HCT116 (cell line): ENCODE measurements at regions not wholly inside any gene's neighbourhood (a gene's known extent, or its start where the extent isn't known, plus 50 kb on each side); places are given as distances from the start of the nearest gene placed in this dataset.

Experiments
- ATF3 ChIP-seq: IDR thresholded peaks from 2 replicates; pipeline ENCODE4 v1.6.1; 2012
- CBX3 ChIP-seq: IDR thresholded peaks from 2 replicates; pipeline ENCODE4 v1.6.1; 2012; ENCODE audit warnings: low read depth
- CTCF ChIP-seq, 3 experiments: fragments of 200-600 bp in 1 of 3; sonication (generic) in 1 of 3; IDR thresholded peaks in 2 of 3; conservative IDR thresholded peaks in 1 of 3; 2 replicates each; pipeline ENCODE4 v1.5.1; 2012 to 2017; ENCODE audit warnings: low read depth in 2 of 3, low read length in 2 of 3, antibody characterized with exemption in 1 of 3, borderline replicate concordance in 1 of 3, control low read depth in 1 of 3, mild to moderate bottlenecking in 1 of 3, mixed read lengths in 1 of 3, mixed run types in 1 of 3, moderate library complexity in 1 of 3; ENCODE audit not compliant: insufficient read depth in 1 of 3
- EGR1 ChIP-seq: IDR thresholded peaks from 2 replicates; pipeline ENCODE4 v1.6.1; 2012; ENCODE audit warnings: low read depth
- EZH2 ChIP-seq: fragments of 200-600 bp; sonication (generic); IDR thresholded peaks from 2 replicates; pipeline ENCODE4 v1.6.1; 2017; ENCODE audit warnings: antibody characterized with exemption, mixed run types
- MAX ChIP-seq: IDR thresholded peaks from 2 replicates; pipeline ENCODE4 v1.6.1; 2012
- POLR2A ChIP-seq: IDR thresholded peaks from 2 replicates; pipeline ENCODE4 v1.7.0; 2011; ENCODE audit warnings: borderline replicate concordance; ENCODE audit not compliant: insufficient read depth, insufficient read length; ENCODE audit errors: extremely low read depth
- RAD21 ChIP-seq: IDR thresholded peaks from 2 replicates; pipeline ENCODE4 v1.6.1; 2012; ENCODE audit warnings: low read depth, mild to moderate bottlenecking
- REST ChIP-seq: IDR thresholded peaks from 2 replicates; pipeline ENCODE4 v1.6.1; 2012; ENCODE audit warnings: low read depth
- SP1 ChIP-seq: IDR thresholded peaks from 2 replicates; pipeline ENCODE4 v1.6.1; 2012; ENCODE audit warnings: low read depth
- ZFX ChIP-seq: fragments of 450-650 bp; IDR thresholded peaks from 2 replicates; pipeline ENCODE4 v1.6.1; 2017
- ZNF274 ChIP-seq: fragments of 200-500 bp; sonication (Bioruptor generic); IDR thresholded peaks from 2 replicates; pipeline ENCODE4 v1.6.1; 2014; ENCODE audit warnings: mild to moderate bottlenecking, low read depth, low read length, inconsistent platforms

GRCh38 chr14:66038618-66039017 is 447.6 kb upstream of the CCDC196 start:
- no peak for TF ChIP-seq CTCF (IDR thresholded peaks at IDR 0.05 in 2 of 3, conservative IDR thresholded peaks at IDR 0.05 in 1 of 3; ENCODE audit: borderline replicate concordance in 1 of 3, insufficient read depth in 1 of 3, low read depth in 2 of 3, low read length in 2 of 3)
- no peak for TF ChIP-seq REST
- no peak for TF ChIP-seq MAX
- no peak for TF ChIP-seq RAD21
- TF ChIP-seq POLR2A: no peak
- TF ChIP-seq EGR1: no peak
- no peak for TF ChIP-seq EZH2
- no peak for TF ChIP-seq CBX3
- TF ChIP-seq ZNF274: no peak
- no peak for TF ChIP-seq ZFX
- TF ChIP-seq SP1: no peak
- no peak for TF ChIP-seq ATF3
